ENCODE measurements at regions not wholly inside any gene's neighbourhood (a gene's known extent, or its start where the extent isn't known, plus 50 kb on each side); places are given as distances from the start of the nearest gene placed in this dataset.

- ATAC-seq (ENCODE audit: insufficient number of reproducible peaks, low FRiP score, low read depth) = no peak
- H3K4me3 ChIP-seq = no peak overlapping the region
- H3K4me1 ChIP-seq (ENCODE audit: control insufficient read depth in 1 of 2, low read depth in 2 of 2) = no peaks in the 10 kb centered on the region
- no peaks in the 10 kb centered on the region for H3K27me3 ChIP-seq (replicated peaks; ENCODE audit: insufficient read depth)
- TF ChIP-seq CTCF (IDR thresholded peaks at IDR 0.05) = no peak
- H3K27ac ChIP-seq = no peak overlapping the region
- no peaks in the 10 kb centered on the region for H3K36me3 ChIP-seq
- DNase-seq (ENCODE audit: low spot score) = no peak
- no peaks in the 10 kb centered on the region for H3K9me3 ChIP-seq
Measured at GRCh38 chr3:96022676-96023075, 791.7 kb upstream of the EPHA6 start.

- no peaks in the 10 kb centered on the region for H3K4me1 ChIP-seq (ENCODE audit: control insufficient read depth in 1 of 2, low read depth in 2 of 2)
- H3K27ac ChIP-seq = no peak overlapping the region
- no peak for TF ChIP-seq CTCF (IDR thresholded peaks at IDR 0.05)
- no peaks in the 10 kb centered on the region for H3K27me3 ChIP-seq (replicated peaks; ENCODE audit: insufficient read depth)
- no peaks in the 10 kb centered on the region for H3K36me3 ChIP-seq
- no peak for DNase-seq (ENCODE audit: low spot score)
- H3K9me3 ChIP-seq = no peaks in the 10 kb centered on the region
- ATAC-seq (ENCODE audit: insufficient number of reproducible peaks, low FRiP score, low read depth) = no peak
- H3K4me3 ChIP-seq = peak overlapping the region; percentile 23
Measured at GRCh38 chr3:96027718-96028117, 786.7 kb upstream of the EPHA6 start.

- TF ChIP-seq CTCF (IDR thresholded peaks at IDR 0.05) = no peak
- Histone ChIP-seq H3K27me3 (replicated peaks; ENCODE audit: insufficient read depth) (no peaks in the 10 kb centered on the region), H3K27ac (no peak overlapping the region), H3K36me3 (no peaks in the 10 kb centered on the region), H3K9me3 (no peaks in the 10 kb centered on the region), H3K4me3 (no peak overlapping the region), H3K4me1 (ENCODE audit: control insufficient read depth in 1 of 2, low read depth in 2 of 2) (no peaks in the 10 kb centered on the region)
- ATAC-seq (ENCODE audit: insufficient number of reproducible peaks, low FRiP score, low read depth) = no peak
- DNase-seq (ENCODE audit: low spot score) = no peak
Measured at GRCh38 chr3:96039632-96040031, 774.8 kb upstream of the EPHA6 start.

GRCh38 chr3:96059301-96059700 is 755.1 kb upstream of the EPHA6 start:
- H3K27ac ChIP-seq = no peak overlapping the region
- ATAC-seq (ENCODE audit: insufficient number of reproducible peaks, low FRiP score, low read depth) (no peak), DNase-seq (ENCODE audit: low spot score) (no peak)
- no peak overlapping the region for H3K4me3 ChIP-seq
- no peak for TF ChIP-seq CTCF (IDR thresholded peaks at IDR 0.05)
- H3K4me1 ChIP-seq (ENCODE audit: control insufficient read depth in 1 of 2, low read depth in 2 of 2) = no peaks in the 10 kb centered on the region
- H3K27me3 ChIP-seq (replicated peaks; ENCODE audit: insufficient read depth) = no peaks in the 10 kb centered on the region
- no peaks in the 10 kb centered on the region for H3K36me3 ChIP-seq
- H3K9me3 ChIP-seq = no peaks in the 10 kb centered on the region

GRCh38 chr3:96069065-96069464 is 745.3 kb upstream of the EPHA6 start:
- Histone ChIP-seq H3K9me3 (no peaks in the 10 kb centered on the region), H3K27me3 (replicated peaks; ENCODE audit: insufficient read depth) (no peaks in the 10 kb centered on the region), H3K27ac (no peak overlapping the region), H3K36me3 (no peaks in the 10 kb centered on the region), H3K4me3 (no peak overlapping the region), H3K4me1 (ENCODE audit: control insufficient read depth in 1 of 2, low read depth in 2 of 2) (no peaks in the 10 kb centered on the region)
- DNase-seq (ENCODE audit: low spot score) (no peak), ATAC-seq (ENCODE audit: insufficient number of reproducible peaks, low FRiP score, low read depth) (no peak)
- no peak for TF ChIP-seq CTCF (IDR thresholded peaks at IDR 0.05)
